ENCODE measurements at regions not wholly inside any gene's neighbourhood (a gene's known extent, or its start where the extent isn't known, plus 50 kb on each side); places are given as distances from the start of the nearest gene placed in this dataset.

DNA sequence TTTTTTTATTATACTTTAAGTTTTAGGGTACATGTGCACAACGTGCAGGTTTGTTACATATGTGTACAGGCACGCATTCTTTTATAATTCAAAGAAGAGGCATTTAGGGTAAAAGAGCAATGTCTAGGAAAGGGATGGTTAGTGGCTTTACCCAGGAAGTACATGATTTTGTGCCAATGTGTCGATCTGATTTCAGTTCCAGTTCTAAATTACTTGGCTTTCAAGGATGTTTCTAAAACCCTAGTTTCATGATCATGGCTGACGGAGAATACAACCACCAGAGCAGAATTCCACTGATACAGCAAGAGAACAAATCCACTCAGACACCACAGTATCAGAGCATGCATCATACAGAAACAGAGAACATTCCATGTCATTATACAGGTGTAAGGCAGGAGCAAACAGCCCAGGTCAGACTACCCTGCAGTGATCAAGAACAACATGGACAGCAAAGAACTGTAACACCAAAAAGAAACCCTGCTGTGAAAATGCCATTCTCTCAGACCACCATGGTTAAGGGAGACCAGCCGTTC lies 116.7 kb upstream of the STK17B start:
- intact Hi-C loops (cut with DNase I; ENCODE audit: low total_unique reads) = loop anchor here (10.0 kb wide), 1 partner anchor 203 kb away; no protein-coding TSS in a partner anchor
- 63 to 78% (median 69%) methylated on average over 5 of the region's 5 CpGs for WGBS, 5 donors
- no peak overlapping the region for H3K27ac ChIP-seq

DNA sequence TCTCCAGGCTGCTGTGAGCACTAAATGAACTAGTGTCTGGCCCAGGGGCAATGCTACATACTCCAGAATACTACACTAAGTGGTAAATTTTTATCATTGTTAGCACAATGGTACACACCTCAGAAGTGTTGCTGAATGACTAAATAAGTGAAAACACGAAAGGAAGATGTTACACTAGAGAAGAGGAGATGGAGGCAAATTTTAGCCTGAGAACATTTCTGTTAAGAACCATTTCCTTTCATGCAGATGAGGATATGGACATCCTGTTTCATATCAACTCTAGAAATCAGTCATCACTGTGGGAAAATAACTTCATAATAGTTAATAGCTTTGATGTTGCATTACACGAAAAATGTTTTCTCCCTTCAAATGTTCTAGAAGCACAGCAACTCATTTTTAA lies 117.6 kb upstream of the STK17B start:
- WGBS, 5 donors = 48 to 71% (median 66%) methylated on average over 2 of the region's 2 CpGs
- Histone ChIP-seq H3K4me1 (peaks cover 0 to 12% (median 5%) of the 10 kb centered on the region in 4 donors), H3K27ac (no peak overlapping the region), H3K36me3 (no peaks in the 10 kb centered on the region), H3K4me3 (no peak overlapping the region), H3K9me3 (no peaks in the 10 kb centered on the region), H3K27me3 (no peaks in the 10 kb centered on the region)
- TF ChIP-seq POLR2A (IDR thresholded peaks at IDR 0.05) (no peak), EP300 (IDR thresholded peaks at IDR 0.05) (no peak), POLR2AphosphoS5 (IDR thresholded peaks at IDR 0.05) (no peak)
- TF ChIP-seq, protein P1, sequence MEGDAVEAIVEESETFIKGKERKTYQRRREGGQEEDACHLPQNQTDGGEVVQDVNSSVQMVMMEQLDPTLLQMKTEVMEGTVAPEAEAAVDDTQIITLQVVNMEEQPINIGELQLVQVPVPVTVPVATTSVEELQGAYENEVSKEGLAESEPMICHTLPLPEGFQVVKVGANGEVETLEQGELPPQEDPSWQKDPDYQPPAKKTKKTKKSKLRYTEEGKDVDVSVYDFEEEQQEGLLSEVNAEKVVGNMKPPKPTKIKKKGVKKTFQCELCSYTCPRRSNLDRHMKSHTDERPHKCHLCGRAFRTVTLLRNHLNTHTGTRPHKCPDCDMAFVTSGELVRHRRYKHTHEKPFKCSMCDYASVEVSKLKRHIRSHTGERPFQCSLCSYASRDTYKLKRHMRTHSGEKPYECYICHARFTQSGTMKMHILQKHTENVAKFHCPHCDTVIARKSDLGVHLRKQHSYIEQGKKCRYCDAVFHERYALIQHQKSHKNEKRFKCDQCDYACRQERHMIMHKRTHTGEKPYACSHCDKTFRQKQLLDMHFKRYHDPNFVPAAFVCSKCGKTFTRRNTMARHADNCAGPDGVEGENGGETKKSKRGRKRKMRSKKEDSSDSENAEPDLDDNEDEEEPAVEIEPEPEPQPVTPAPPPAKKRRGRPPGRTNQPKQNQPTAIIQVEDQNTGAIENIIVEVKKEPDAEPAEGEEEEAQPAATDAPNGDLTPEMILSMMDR (IDR thresholded peaks at IDR 0.05) = no peak
- intact Hi-C loops (cut with DNase I; ENCODE audit: low total_unique reads) = loop anchor here (10.0 kb wide), 1 partner anchor 204 kb away; no protein-coding TSS in a partner anchor
- no peak for DNase-seq

More for the DNA sequence above, 116.7 kb upstream of the STK17B start:
- Histone ChIP-seq H3K4me1 (peaks cover 0 to 12% (median 5%) of the 10 kb centered on the region in 4 donors), H3K9me3 (no peaks in the 10 kb centered on the region), H3K27me3 (no peaks in the 10 kb centered on the region), H3K36me3 (no peaks in the 10 kb centered on the region), H3K4me3 (no peak overlapping the region)
- TF ChIP-seq EP300 (IDR thresholded peaks at IDR 0.05) (no peak), POLR2AphosphoS5 (IDR thresholded peaks at IDR 0.05) (no peak)
- TF ChIP-seq, protein P1 (IDR thresholded peaks at IDR 0.05) = no peak
- no peak for DNase-seq

DNA sequence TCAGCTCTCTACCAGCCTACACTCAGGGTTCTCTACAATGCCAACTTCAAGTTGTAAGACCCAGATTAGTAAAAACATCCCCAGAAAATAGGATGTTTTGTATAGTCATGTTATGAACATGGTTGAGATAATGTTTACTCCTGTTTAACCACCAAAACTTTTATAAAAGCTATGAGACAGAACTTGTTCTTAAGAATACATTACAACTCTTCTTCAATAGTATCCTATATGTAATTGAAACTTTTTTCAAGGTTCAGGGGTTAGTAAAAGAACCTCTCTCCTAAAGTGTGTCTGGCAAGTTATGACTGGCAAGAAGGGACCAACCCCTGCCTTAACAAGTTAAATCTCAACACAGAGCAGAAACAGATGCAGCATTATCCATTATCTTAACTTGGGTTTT lies 118.8 kb upstream of the STK17B start:
- TF ChIP-seq EP300 (IDR thresholded peaks at IDR 0.05) (no peak), POLR2AphosphoS5 (IDR thresholded peaks at IDR 0.05) (no peak)
- TF ChIP-seq, protein P1 (IDR thresholded peaks at IDR 0.05) = no peak
- peaks cover 0 to 5% (median 2%) of the 10 kb centered on the region in 4 donors for H3K4me1 ChIP-seq
- DNase-seq = no peak
- intact Hi-C loops (cut with DNase I; ENCODE audit: low total_unique reads) = no loop called here
- no peaks in the 10 kb centered on the region for H3K36me3 ChIP-seq
- H3K27ac ChIP-seq = no peak overlapping the region
- H3K9me3 ChIP-seq = no peaks in the 10 kb centered on the region
- no peak overlapping the region for H3K4me3 ChIP-seq
- no peaks in the 10 kb centered on the region for H3K27me3 ChIP-seq

DNA sequence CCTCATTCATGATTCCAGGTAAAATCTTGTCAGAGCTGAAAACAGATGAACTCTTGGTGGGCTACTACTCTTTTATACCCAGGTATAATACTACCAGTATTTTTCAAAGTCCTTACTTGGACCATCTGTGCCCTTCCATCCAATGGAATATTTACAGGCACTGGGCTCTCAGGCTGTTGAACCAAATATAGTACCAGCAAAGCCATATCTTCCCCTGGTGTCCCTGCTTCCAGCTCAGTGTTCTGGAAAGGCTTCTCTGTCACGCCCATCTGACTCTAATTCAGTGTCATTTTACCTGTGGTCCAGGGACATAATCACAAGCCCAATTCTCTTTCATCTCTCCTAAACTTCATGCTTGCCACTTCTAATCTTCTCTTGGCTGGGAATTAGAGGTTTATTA lies 119.2 kb upstream of the STK17B start:
- intact Hi-C loops (cut with DNase I; ENCODE audit: low total_unique reads) = no loop called here
- Histone ChIP-seq H3K9me3 (no peaks in the 10 kb centered on the region), H3K27me3 (no peaks in the 10 kb centered on the region), H3K36me3 (no peaks in the 10 kb centered on the region), H3K4me3 (no peak overlapping the region), H3K4me1 (peaks cover 0 to under 1% (median 0%) of the 10 kb centered on the region in 4 donors), H3K27ac (no peak overlapping the region)
- TF ChIP-seq POLR2A (IDR thresholded peaks at IDR 0.05) = no peak
- TF ChIP-seq, protein P1 (IDR thresholded peaks at IDR 0.05) = no peak
- no peak for TF ChIP-seq POLR2AphosphoS5 (IDR thresholded peaks at IDR 0.05)
- TF ChIP-seq EP300 (IDR thresholded peaks at IDR 0.05) = no peak
- no peak for DNase-seq
- 86 to 96% (median 92%) methylated on average over 1 of the region's 1 CpG for WGBS, 5 donors

All from stomach (tissue), 8 donors.